DOHH2 (cell line): ENCODE measurements at regions not wholly inside any gene's neighbourhood (a gene's known extent, or its start where the extent isn't known, plus 50 kb on each side); places are given as distances from the start of the nearest gene placed in this dataset.

Experiments used
- H3F3A ChIP-seq: fragments of 200-600 bp; sonication (generic), shearing (Covaris generic); 2 replicates; pipeline ENCODE4 v1.6.0; 2016; ENCODE audit warnings: antibody characterized with exemption, mild to moderate bottlenecking; ENCODE audit not compliant: control insufficient read depth, insufficient read depth
- H3K27ac ChIP-seq: fragments of 200-600 bp; sonication (generic); 2 replicates; pipeline ENCODE4 v1.5.1; 2014; ENCODE audit warnings: low read depth, mild to moderate bottlenecking, low read length, moderate library complexity
- H3K27me3 ChIP-seq: fragments of 200-600 bp; sonication (generic); 2 replicates; pipeline ENCODE4 v1.6.1; 2014; ENCODE audit warnings: mild to moderate bottlenecking, low read length, mixed read lengths; ENCODE audit not compliant: control insufficient read depth
- H3K36me3 ChIP-seq: fragments of 200-600 bp; sonication (generic); 2 replicates; pipeline ENCODE4 v1.6.1; 2014; ENCODE audit warnings: mild to moderate bottlenecking, low read length, moderate library complexity, mixed read lengths; ENCODE audit not compliant: control insufficient read depth
- H3K4me1 ChIP-seq: fragments of 200-600 bp; sonication (generic); 2 replicates; pipeline ENCODE4 v1.6.1; 2014; ENCODE audit warnings: mild to moderate bottlenecking, low read length, mixed read lengths; ENCODE audit not compliant: control insufficient read depth
- H3K4me2 ChIP-seq: fragments of 200-600 bp; sonication (generic); 2 replicates; pipeline ENCODE4 v1.6.0; 2014; ENCODE audit warnings: mild to moderate bottlenecking, low read length, moderate library complexity
- H3K4me3 ChIP-seq: fragments of 200-600 bp; sonication (generic); 2 replicates; pipeline ENCODE4 v1.5.1; 2014; ENCODE audit warnings: mild to moderate bottlenecking, low read length, mixed read lengths
- H3K79me2 ChIP-seq: fragments of 200-600 bp; sonication (generic); 2 replicates; pipeline ENCODE4 v1.6.1; 2014; ENCODE audit warnings: mild to moderate bottlenecking, low read length, mixed read lengths; ENCODE audit not compliant: control insufficient read depth
- H3K9me2 ChIP-seq: fragments of 200-600 bp; sonication (generic); replicated peaks from 2 replicates; pipeline ENCODE4 v1.6.1; 2014; ENCODE audit warnings: mild to moderate bottlenecking, low read length, mixed read lengths; ENCODE audit not compliant: control insufficient read depth
- H3K9me3 ChIP-seq: fragments of 200-600 bp; sonication (generic); 2 replicates; pipeline ENCODE4 v1.6.1; 2014; ENCODE audit warnings: antibody characterized with exemption, low read length, mixed read lengths; ENCODE audit not compliant: control insufficient read depth, insufficient read depth
- H4K20me1 ChIP-seq: fragments of 200-600 bp; sonication (generic); 2 replicates; pipeline ENCODE4 v1.6.0; 2014; ENCODE audit warnings: low read depth, mild to moderate bottlenecking, antibody characterized with exemption, low read length, moderate library complexity; ENCODE audit not compliant: control insufficient read depth, insufficient read depth
- EZH2phosphoT487 ChIP-seq: fragments of 200-600 bp; sonication (generic); IDR thresholded peaks from 2 replicates; pipeline ENCODE4 v1.6.1; 2017; ENCODE audit warnings: borderline replicate concordance, mild to moderate bottlenecking, antibody characterized with exemption, low read length, moderate library complexity, mixed read lengths
- TF ChIP-seq, protein P1 (sequence below): fragments of 200-600 bp; sonication (generic); IDR thresholded peaks from one replicate; pipeline ENCODE4 v1.5.1; 2014; ENCODE audit warnings: antibody characterized with exemption, mild to moderate bottlenecking, low read depth, low read length; ENCODE audit not compliant: poor library complexity, severe bottlenecking

DNA sequence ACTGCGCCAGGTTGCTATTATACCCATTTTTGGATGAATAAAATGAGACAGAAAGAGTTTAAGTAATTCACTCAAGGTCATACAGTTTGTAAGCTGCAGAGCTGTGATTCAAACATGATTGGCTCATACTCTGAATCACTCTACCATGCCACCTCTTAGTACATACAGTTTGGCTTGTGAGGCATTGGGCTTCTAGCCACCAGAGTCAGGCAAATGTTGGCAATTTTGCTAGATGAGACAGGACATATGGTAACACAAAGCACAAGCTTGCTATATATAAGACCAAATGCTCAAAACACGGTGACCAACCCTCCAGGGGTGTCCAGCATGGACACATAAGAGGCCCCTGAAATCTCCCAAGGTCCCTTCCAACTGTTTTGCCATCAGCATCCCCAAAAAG, 236.0 kb upstream of the IRX5 start:
- H3K4me2 ChIP-seq: no peak overlapping the region
- H3K79me2 ChIP-seq: no peaks in the 10 kb centered on the region
- no peaks in the 10 kb centered on the region for H3K36me3 ChIP-seq
- H3F3A ChIP-seq: no peaks in the 10 kb centered on the region
- no peaks in the 10 kb centered on the region for H3K9me2 ChIP-seq
- TF ChIP-seq, protein P1, sequence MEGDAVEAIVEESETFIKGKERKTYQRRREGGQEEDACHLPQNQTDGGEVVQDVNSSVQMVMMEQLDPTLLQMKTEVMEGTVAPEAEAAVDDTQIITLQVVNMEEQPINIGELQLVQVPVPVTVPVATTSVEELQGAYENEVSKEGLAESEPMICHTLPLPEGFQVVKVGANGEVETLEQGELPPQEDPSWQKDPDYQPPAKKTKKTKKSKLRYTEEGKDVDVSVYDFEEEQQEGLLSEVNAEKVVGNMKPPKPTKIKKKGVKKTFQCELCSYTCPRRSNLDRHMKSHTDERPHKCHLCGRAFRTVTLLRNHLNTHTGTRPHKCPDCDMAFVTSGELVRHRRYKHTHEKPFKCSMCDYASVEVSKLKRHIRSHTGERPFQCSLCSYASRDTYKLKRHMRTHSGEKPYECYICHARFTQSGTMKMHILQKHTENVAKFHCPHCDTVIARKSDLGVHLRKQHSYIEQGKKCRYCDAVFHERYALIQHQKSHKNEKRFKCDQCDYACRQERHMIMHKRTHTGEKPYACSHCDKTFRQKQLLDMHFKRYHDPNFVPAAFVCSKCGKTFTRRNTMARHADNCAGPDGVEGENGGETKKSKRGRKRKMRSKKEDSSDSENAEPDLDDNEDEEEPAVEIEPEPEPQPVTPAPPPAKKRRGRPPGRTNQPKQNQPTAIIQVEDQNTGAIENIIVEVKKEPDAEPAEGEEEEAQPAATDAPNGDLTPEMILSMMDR: no peak
- no peak for TF ChIP-seq EZH2phosphoT487
- no peaks in the 10 kb centered on the region for H3K4me1 ChIP-seq
- no peaks in the 10 kb centered on the region for H3K27me3 ChIP-seq
- H3K27ac ChIP-seq: no peak overlapping the region
- H3K4me3 ChIP-seq: no peak overlapping the region
- no peaks in the 10 kb centered on the region for H4K20me1 ChIP-seq
- H3K9me3 ChIP-seq: no peaks in the 10 kb centered on the region

DNA sequence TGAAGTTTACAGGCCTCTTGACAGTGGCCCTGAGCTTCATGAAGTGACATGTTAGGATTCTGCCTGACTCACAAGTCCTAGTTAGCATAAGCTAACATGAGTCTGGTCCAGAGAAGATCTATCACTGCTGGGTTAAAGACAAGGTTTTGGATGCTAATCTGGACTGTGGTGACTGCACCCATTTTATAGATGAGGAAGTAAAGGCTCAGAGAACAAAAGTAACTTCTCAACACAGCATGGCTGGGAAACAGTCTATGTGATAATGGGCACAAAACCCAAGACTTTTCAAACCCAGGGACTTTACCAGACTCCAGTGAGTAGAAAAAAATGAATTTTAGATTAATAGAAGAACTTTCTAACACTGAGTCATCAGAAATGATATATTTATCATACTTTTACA, 236.8 kb upstream of the IRX5 start:
- no peaks in the 10 kb centered on the region for H3F3A ChIP-seq
- no peak for TF ChIP-seq EZH2phosphoT487
- TF ChIP-seq, protein P1: no peak
- H3K79me2 ChIP-seq: no peaks in the 10 kb centered on the region
- H3K27me3 ChIP-seq: no peaks in the 10 kb centered on the region
- H3K36me3 ChIP-seq: no peaks in the 10 kb centered on the region
- no peaks in the 10 kb centered on the region for H3K9me2 ChIP-seq
- H3K4me2 ChIP-seq: no peak overlapping the region
- no peak overlapping the region for H3K4me3 ChIP-seq
- no peaks in the 10 kb centered on the region for H3K4me1 ChIP-seq
- H3K27ac ChIP-seq: no peak overlapping the region
- no peaks in the 10 kb centered on the region for H3K9me3 ChIP-seq
- no peaks in the 10 kb centered on the region for H4K20me1 ChIP-seq

DNA sequence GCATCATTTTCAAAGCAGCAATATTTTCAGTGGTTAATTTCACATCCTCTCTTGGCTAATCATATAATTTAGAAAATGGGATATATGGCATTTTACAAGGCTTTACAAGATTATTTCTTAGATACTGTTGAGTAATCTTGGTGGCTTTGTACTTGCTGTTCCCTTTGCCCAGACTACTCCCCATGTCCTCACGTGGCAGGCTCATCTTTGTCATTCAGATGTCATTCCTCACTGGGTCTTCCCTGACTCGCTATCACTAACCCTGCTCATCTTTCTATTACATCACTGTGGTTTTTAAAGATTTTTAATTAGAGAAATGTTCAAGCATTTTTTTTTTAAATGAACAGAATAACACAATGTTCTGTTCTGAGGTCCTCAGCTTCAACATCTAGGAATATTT, 240.0 kb upstream of the IRX5 start:
- Histone ChIP-seq H3K27me3 (no peaks in the 10 kb centered on the region), H3K4me2 (no peak overlapping the region), H3K79me2 (no peaks in the 10 kb centered on the region), H3K4me1 (no peaks in the 10 kb centered on the region), H3K27ac (no peak overlapping the region), H3F3A (no peaks in the 10 kb centered on the region), H3K36me3 (no peaks in the 10 kb centered on the region), H4K20me1 (no peaks in the 10 kb centered on the region), H3K4me3 (no peak overlapping the region), H3K9me3 (no peaks in the 10 kb centered on the region), H3K9me2 (no peaks in the 10 kb centered on the region)
- TF ChIP-seq, protein P1: no peak
- no peak for TF ChIP-seq EZH2phosphoT487

DNA sequence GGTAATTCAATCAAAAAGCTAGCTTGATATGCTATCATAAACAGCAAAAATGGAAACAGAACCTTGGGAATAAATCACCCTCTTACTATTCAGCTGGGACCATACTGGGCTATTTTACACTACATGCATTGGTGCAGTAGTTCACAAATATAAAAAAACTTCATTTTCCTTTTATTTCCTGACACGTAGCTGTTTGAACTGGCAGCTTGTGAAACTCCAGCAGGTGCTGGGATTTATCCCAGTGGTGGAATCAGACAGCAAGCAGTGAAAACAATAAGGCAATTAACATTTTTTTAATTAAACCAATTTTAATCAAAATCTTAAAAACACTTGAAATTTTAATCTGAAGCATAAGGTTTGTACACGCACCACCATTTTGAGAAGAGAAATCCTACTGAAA, 240.4 kb upstream of the IRX5 start:
- Histone ChIP-seq H3K79me2 (no peaks in the 10 kb centered on the region), H3K4me3 (no peak overlapping the region), H3K4me2 (no peak overlapping the region), H3K9me2 (no peaks in the 10 kb centered on the region), H3K36me3 (no peaks in the 10 kb centered on the region), H3K9me3 (no peaks in the 10 kb centered on the region), H4K20me1 (no peaks in the 10 kb centered on the region), H3K4me1 (no peaks in the 10 kb centered on the region), H3F3A (no peaks in the 10 kb centered on the region), H3K27ac (no peak overlapping the region), H3K27me3 (no peaks in the 10 kb centered on the region)
- TF ChIP-seq, protein P1: no peak
- TF ChIP-seq EZH2phosphoT487: no peak
